SK-N-SH treated with all-trans-retinoic acid at 6 μM for 48 hours (cell line): ENCODE measurements at regions not wholly inside any gene's neighbourhood (a gene's known extent, or its start where the extent isn't known, plus 50 kb on each side); places are given as distances from the start of the nearest gene placed in this dataset.

ENCODE experiments used
- ATAC-seq: fragments of 200-7000 bp; cut with Tn5 transposase; 3 replicates; pipeline ENCODE4 v1.9.1; 2020; ENCODE audit warnings: mild to moderate bottlenecking, moderate library complexity
- ARNTL ChIP-seq: fragments of 450-650 bp; formaldehyde crosslinking; IDR thresholded peaks from 2 replicates; pipeline ENCODE4 v1.5.0; 2020; ENCODE audit warnings: low read depth, mild to moderate bottlenecking, moderate library complexity, borderline replicate concordance
- BACH2 ChIP-seq: fragments of 250-450 bp; sonication (Bioruptor Pico); IDR thresholded peaks from 2 replicates; pipeline ENCODE4 v1.9.0; 2021; ENCODE audit warnings: mild to moderate bottlenecking, borderline replicate concordance
- CSDC2 ChIP-seq: fragments of 250-450 bp; sonication (Bioruptor Pico); IDR thresholded peaks from 2 replicates; pipeline ENCODE4 v1.5.0; 2020; ENCODE audit warnings: mild to moderate bottlenecking, moderate library complexity
- ESRRG ChIP-seq: fragments of 250-450 bp; sonication (Bioruptor Pico); IDR thresholded peaks from 2 replicates; pipeline ENCODE4 v1.6.1; 2021; ENCODE audit warnings: mild to moderate bottlenecking
- GLIS3 ChIP-seq: fragments of 250-450 bp; sonication (Bioruptor Pico); IDR thresholded peaks from 2 replicates; pipeline ENCODE4 v1.5.0; 2020; ENCODE audit warnings: mild to moderate bottlenecking, moderate library complexity
- ISL1 ChIP-seq: fragments of 250-450 bp; sonication (Bioruptor Pico); IDR thresholded peaks from 2 replicates; pipeline ENCODE4 v2.1.2; 2022; ENCODE audit warnings: mild to moderate bottlenecking, moderate library complexity
- PPARA ChIP-seq: fragments of 250-450 bp; sonication (Bioruptor Pico); IDR thresholded peaks from 2 replicates; pipeline ENCODE4 v1.5.0; 2020; ENCODE audit warnings: mild to moderate bottlenecking, borderline replicate concordance
- SNAI2 ChIP-seq: fragments of 250-450 bp; sonication (Bioruptor Pico); IDR thresholded peaks from 2 replicates; pipeline ENCODE4 v1.5.0; 2020; ENCODE audit warnings: mild to moderate bottlenecking, moderate library complexity
- TCF4 ChIP-seq: fragments of 250-450 bp; sonication (Bioruptor Pico); IDR thresholded peaks from 2 replicates; pipeline ENCODE4 v1.8.0; 2021; ENCODE audit warnings: mild to moderate bottlenecking, moderate library complexity, borderline replicate concordance
- TOX ChIP-seq: fragments of 250-450 bp; sonication (Bioruptor Pico); IDR thresholded peaks from 2 replicates; pipeline ENCODE4 v1.8.0; 2021; ENCODE audit warnings: mild to moderate bottlenecking, moderate library complexity, borderline replicate concordance
- ZC3H10 ChIP-seq: fragments of 250-450 bp; sonication (Bioruptor Pico); IDR thresholded peaks from 2 replicates; pipeline ENCODE4 v1.5.1; 2021; ENCODE audit warnings: mild to moderate bottlenecking, moderate library complexity
- ZFP3 ChIP-seq: fragments of 250-450 bp; sonication (Bioruptor Pico); IDR thresholded peaks from 2 replicates; pipeline ENCODE4 v1.5.0; 2020; ENCODE audit warnings: mild to moderate bottlenecking, moderate library complexity
- ZFP30 ChIP-seq: fragments of 450-650 bp; formaldehyde crosslinking; IDR thresholded peaks from 2 replicates; pipeline ENCODE4 v1.5.0; 2022; ENCODE audit warnings: mild to moderate bottlenecking, moderate library complexity
- ZNF565 ChIP-seq: fragments of 450-650 bp; formaldehyde crosslinking; conservative IDR thresholded peaks from 2 replicates; pipeline ENCODE4 v1.5.0; 2020; ENCODE audit warnings: low read depth, mild to moderate bottlenecking, moderate library complexity
- ZNF70 ChIP-seq: fragments of 450-650 bp; formaldehyde crosslinking; IDR thresholded peaks from 2 replicates; pipeline ENCODE4 v1.5.0; 2020; ENCODE audit warnings: mild to moderate bottlenecking, moderate library complexity
- ZNF8 ChIP-seq: fragments of 450-650 bp; formaldehyde crosslinking; IDR thresholded peaks from 2 replicates; pipeline ENCODE4 v1.5.0; 2020; ENCODE audit warnings: mild to moderate bottlenecking, moderate library complexity
- TF ChIP-seq, protein P1 (sequence below): fragments of 250-450 bp; sonication (Bioruptor Pico); IDR thresholded peaks from 2 replicates; pipeline ENCODE4 v1.5.0; 2020; ENCODE audit warnings: mild to moderate bottlenecking, moderate library complexity
- TF ChIP-seq, protein P2 (sequence below): fragments of 250-450 bp; sonication (Bioruptor Pico); IDR thresholded peaks from 2 replicates; pipeline ENCODE4 v1.8.0; 2021; ENCODE audit warnings: low read depth, mild to moderate bottlenecking, moderate library complexity, borderline replicate concordance
- TF ChIP-seq, protein P3 (sequence below): fragments of 250-450 bp; sonication (Bioruptor Pico); IDR thresholded peaks from 2 replicates; pipeline ENCODE4 v1.8.0; 2020; ENCODE audit warnings: mild to moderate bottlenecking, moderate library complexity, borderline replicate concordance
- TF ChIP-seq, protein P4 (sequence below): fragments of 250-450 bp; sonication (Bioruptor Pico); IDR thresholded peaks from 2 replicates; pipeline ENCODE4 v1.5.1; 2021; ENCODE audit warnings: mild to moderate bottlenecking, moderate library complexity

DNA sequence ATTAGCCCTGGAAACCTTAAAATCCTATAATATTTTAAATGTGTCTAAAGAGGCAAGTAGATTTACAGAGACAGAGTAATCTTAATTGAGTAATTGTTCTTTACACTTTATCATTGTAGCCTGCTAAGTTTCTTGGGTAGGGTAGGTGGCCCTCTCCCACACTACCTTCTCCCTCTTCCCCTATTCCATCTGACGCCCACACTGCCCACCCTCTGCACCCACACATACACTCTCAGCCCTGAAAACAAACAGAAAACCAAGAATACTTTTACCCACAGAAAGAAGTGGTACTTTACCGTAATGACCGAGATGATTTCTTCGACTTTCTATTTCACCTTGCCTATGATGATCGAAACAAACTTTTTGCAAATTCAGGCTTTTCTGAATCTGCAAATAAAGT, 320.4 kb upstream of the OBI1 start (continued):
- TF ChIP-seq, protein P1, sequence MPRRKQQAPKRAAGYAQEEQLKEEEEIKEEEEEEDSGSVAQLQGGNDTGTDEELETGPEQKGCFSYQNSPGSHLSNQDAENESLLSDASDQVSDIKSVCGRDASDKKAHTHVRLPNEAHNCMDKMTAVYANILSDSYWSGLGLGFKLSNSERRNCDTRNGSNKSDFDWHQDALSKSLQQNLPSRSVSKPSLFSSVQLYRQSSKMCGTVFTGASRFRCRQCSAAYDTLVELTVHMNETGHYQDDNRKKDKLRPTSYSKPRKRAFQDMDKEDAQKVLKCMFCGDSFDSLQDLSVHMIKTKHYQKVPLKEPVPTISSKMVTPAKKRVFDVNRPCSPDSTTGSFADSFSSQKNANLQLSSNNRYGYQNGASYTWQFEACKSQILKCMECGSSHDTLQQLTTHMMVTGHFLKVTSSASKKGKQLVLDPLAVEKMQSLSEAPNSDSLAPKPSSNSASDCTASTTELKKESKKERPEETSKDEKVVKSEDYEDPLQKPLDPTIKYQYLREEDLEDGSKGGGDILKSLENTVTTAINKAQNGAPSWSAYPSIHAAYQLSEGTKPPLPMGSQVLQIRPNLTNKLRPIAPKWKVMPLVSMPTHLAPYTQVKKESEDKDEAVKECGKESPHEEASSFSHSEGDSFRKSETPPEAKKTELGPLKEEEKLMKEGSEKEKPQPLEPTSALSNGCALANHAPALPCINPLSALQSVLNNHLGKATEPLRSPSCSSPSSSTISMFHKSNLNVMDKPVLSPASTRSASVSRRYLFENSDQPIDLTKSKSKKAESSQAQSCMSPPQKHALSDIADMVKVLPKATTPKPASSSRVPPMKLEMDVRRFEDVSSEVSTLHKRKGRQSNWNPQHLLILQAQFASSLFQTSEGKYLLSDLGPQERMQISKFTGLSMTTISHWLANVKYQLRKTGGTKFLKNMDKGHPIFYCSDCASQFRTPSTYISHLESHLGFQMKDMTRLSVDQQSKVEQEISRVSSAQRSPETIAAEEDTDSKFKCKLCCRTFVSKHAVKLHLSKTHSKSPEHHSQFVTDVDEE: no peak
- no peak for TF ChIP-seq SNAI2 (CRISPR knock-in tag)
- TF ChIP-seq ZFP30: no peak
- TF ChIP-seq, protein P2, sequence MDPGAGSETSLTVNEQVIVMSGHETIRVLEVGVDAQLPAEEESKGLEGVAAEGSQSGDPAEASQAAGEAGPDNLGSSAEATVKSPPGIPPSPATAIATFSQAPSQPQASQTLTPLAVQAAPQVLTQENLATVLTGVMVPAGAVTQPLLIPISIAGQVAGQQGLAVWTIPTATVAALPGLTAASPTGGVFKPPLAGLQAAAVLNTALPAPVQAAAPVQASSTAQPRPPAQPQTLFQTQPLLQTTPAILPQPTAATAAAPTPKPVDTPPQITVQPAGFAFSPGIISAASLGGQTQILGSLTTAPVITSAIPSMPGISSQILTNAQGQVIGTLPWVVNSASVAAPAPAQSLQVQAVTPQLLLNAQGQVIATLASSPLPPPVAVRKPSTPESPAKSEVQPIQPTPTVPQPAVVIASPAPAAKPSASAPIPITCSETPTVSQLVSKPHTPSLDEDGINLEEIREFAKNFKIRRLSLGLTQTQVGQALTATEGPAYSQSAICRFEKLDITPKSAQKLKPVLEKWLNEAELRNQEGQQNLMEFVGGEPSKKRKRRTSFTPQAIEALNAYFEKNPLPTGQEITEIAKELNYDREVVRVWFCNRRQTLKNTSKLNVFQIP (CRISPR knock-in tag): no peak

DNA sequence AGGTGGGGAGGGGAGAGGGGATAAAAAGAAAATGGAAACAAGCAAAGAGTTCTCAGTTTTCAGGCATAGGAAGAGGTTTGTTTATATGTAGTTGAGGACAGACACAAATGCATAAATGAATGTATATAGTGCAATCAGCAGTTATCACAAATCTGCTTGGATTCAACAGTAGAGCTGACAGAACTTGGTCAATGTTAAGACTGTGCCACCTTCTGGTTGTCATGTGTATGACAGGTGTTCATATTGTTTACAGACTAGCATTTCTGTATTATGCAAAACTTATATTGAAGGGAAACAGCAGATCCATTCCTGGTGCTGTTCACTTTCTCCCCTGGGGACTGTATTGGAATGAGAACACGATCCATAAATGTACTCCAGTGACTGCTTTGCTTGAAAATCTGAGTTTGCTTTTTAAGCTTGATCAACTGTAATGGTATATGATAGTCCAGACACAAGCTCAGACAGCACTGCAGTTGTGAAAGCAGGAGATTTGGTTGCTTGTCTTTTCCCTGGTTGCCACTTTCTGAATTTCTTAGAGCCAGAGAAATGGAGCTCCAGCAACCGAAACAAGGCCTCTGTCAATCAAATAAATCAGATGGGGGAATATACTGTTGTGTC, 319.5 kb upstream of the OBI1 start:
- peak; percentile 95 for ATAC-seq
- no peak for TF ChIP-seq BACH2 (CRISPR knock-in tag)
- TF ChIP-seq SNAI2 (CRISPR knock-in tag): no peak
- no peak for TF ChIP-seq CSDC2
- no peak for TF ChIP-seq ZFP3 (CRISPR knock-in tag)
- TF ChIP-seq ESRRG (CRISPR knock-in tag): no peak
- no peak for TF ChIP-seq ZNF70
- TF ChIP-seq TCF4 (CRISPR knock-in tag): no peak
- TF ChIP-seq, protein P1: no peak
- TF ChIP-seq GLIS3 (CRISPR knock-in tag): no peak
- TF ChIP-seq, protein P2 (CRISPR knock-in tag): no peak
- TF ChIP-seq, protein P3, sequence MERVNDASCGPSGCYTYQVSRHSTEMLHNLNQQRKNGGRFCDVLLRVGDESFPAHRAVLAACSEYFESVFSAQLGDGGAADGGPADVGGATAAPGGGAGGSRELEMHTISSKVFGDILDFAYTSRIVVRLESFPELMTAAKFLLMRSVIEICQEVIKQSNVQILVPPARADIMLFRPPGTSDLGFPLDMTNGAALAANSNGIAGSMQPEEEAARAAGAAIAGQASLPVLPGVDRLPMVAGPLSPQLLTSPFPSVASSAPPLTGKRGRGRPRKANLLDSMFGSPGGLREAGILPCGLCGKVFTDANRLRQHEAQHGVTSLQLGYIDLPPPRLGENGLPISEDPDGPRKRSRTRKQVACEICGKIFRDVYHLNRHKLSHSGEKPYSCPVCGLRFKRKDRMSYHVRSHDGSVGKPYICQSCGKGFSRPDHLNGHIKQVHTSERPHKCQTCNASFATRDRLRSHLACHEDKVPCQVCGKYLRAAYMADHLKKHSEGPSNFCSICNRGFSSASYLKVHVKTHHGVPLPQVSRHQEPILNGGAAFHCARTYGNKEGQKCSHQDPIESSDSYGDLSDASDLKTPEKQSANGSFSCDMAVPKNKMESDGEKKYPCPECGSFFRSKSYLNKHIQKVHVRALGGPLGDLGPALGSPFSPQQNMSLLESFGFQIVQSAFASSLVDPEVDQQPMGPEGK (CRISPR knock-in tag): no peak
- no peak for TF ChIP-seq TOX (CRISPR knock-in tag)
- TF ChIP-seq, protein P4, sequence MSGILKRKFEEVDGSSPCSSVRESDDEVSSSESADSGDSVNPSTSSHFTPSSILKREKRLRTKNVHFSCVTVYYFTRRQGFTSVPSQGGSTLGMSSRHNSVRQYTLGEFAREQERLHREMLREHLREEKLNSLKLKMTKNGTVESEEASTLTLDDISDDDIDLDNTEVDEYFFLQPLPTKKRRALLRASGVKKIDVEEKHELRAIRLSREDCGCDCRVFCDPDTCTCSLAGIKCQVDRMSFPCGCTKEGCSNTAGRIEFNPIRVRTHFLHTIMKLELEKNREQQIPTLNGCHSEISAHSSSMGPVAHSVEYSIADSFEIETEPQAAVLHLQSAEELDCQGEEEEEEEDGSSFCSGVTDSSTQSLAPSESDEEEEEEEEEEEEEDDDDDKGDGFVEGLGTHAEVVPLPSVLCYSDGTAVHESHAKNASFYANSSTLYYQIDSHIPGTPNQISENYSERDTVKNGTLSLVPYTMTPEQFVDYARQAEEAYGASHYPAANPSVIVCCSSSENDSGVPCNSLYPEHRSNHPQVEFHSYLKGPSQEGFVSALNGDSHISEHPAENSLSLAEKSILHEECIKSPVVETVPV (CRISPR knock-in tag): no peak
- no peak for TF ChIP-seq ARNTL
- no peak for TF ChIP-seq ZFP30
- TF ChIP-seq ISL1 (CRISPR knock-in tag): no peak
- TF ChIP-seq ZC3H10: no peak
- TF ChIP-seq PPARA (CRISPR knock-in tag): no peak
- no peak for TF ChIP-seq ZNF8 (CRISPR knock-in tag)
- no peak for TF ChIP-seq ZNF565 (CRISPR knock-in tag)
